Mesendoderm (in vitro differentiated cells): ENCODE measurements at regions not wholly inside any gene's neighbourhood (a gene's known extent, or its start where the extent isn't known, plus 50 kb on each side); places are given as distances from the start of the nearest gene placed in this dataset.

Experiments used
- DNase-seq: peaks from one replicate; pipeline ENCODE4 v3.0.0; 2013
- H2AK5ac ChIP-seq: 2 replicates; pipeline ENCODE4 v1.6.1; 2013; ENCODE audit warnings: low read length, inconsistent platforms
- H2BK120ac ChIP-seq: 2 replicates; pipeline ENCODE4 v1.6.1; 2013; ENCODE audit warnings: low read depth, mild to moderate bottlenecking, low read length, moderate library complexity, mixed read lengths
- H2BK15ac ChIP-seq: replicated peaks from 2 replicates; pipeline ENCODE4 v1.6.1; 2013; ENCODE audit warnings: low read depth, mild to moderate bottlenecking, moderate library complexity
- H2BK5ac ChIP-seq: 2 replicates; pipeline ENCODE4 v1.6.1; 2013; ENCODE audit warnings: low read length, inconsistent platforms
- H3K18ac ChIP-seq: 2 replicates; pipeline ENCODE4 v1.6.1; 2013; ENCODE audit warnings: mild to moderate bottlenecking, low read length, mixed read lengths
- H3K23ac ChIP-seq: one replicate; pipeline ENCODE4 v1.6.1; 2013; ENCODE audit warnings: low read length
- H3K27ac ChIP-seq: 2 replicates; pipeline ENCODE4 v1.5.1; 2013; ENCODE audit warnings: low read depth, mild to moderate bottlenecking, inconsistent platforms, low read length, moderate library complexity
- H3K27me3 ChIP-seq: 2 replicates; pipeline ENCODE4 v1.6.1; 2013; ENCODE audit warnings: low read length, control low read depth, mild to moderate bottlenecking, inconsistent platforms; ENCODE audit not compliant: insufficient read depth, poor library complexity
- H3K36me3 ChIP-seq: 2 replicates; pipeline ENCODE4 v1.6.1; 2013; ENCODE audit warnings: low read length, inconsistent platforms; ENCODE audit not compliant: control insufficient read depth, insufficient read depth
- H3K4ac ChIP-seq: one replicate; pipeline ENCODE4 v1.6.1; 2013; ENCODE audit warnings: low read depth, mild to moderate bottlenecking, low read length, moderate library complexity
- H3K4me1 ChIP-seq: 2 replicates; pipeline ENCODE4 v1.6.1; 2013; ENCODE audit warnings: low read depth, low read length, inconsistent platforms; ENCODE audit not compliant: control insufficient read depth
- H3K4me2 ChIP-seq: 2 replicates; pipeline ENCODE4 v1.6.1; 2013; ENCODE audit warnings: low read length
- H3K4me3 ChIP-seq: 2 replicates; pipeline ENCODE4 v1.5.1; 2013; ENCODE audit warnings: mild to moderate bottlenecking, low read length
- H3K56ac ChIP-seq: one replicate; pipeline ENCODE4 v1.6.1; 2013; ENCODE audit warnings: low read length
- H3K79me1 ChIP-seq: 2 replicates; pipeline ENCODE4 v1.6.1; 2013; ENCODE audit warnings: low read length, inconsistent platforms
- H3K79me2 ChIP-seq: 2 replicates; pipeline ENCODE4 v1.6.1; 2013; ENCODE audit warnings: mild to moderate bottlenecking, low read length; ENCODE audit not compliant: control insufficient read depth, insufficient read depth
- H3K9ac ChIP-seq: 2 replicates; pipeline ENCODE4 v1.6.1; 2013; ENCODE audit warnings: low read length, inconsistent platforms
- H4K5ac ChIP-seq: one replicate; pipeline ENCODE4 v1.6.1; 2013; ENCODE audit warnings: low read length
- H4K8ac ChIP-seq: one replicate; pipeline ENCODE4 v1.6.1; 2013; ENCODE audit warnings: low read depth, mild to moderate bottlenecking, control low read depth, low read length, moderate library complexity
- WGBS: extraction: QIAGEN DNeasy Blood & Tissue Kit; methylation state at CpG from one replicate; pipeline ENCODE4 v1.1.7; 2013; ENCODE audit warnings: low lambda C conversion rate, missing lambda C conversion rate; ENCODE audit not compliant: insufficient coverage; ENCODE audit errors: extremely low coverage; 5-methylcytosine and 5-hydroxymethylcytosine counted together

- peaks cover 7% of the 10 kb centered on the region for H3K4me1 ChIP-seq
- H2BK5ac ChIP-seq = no peak overlapping the region
- H2BK15ac ChIP-seq = no peak overlapping the region
- H3K18ac ChIP-seq = no peak overlapping the region
- DNase-seq = peak; percentile 32
- H4K5ac ChIP-seq = no peak overlapping the region
- no peak overlapping the region for H2BK120ac ChIP-seq
- no peak overlapping the region for H3K4ac ChIP-seq
- H4K8ac ChIP-seq = no peak overlapping the region
- H3K27ac ChIP-seq = no peak overlapping the region
- H3K36me3 ChIP-seq = no peaks in the 10 kb centered on the region
- no peaks in the 10 kb centered on the region for H3K79me2 ChIP-seq
- H3K9ac ChIP-seq = no peak overlapping the region
- H2AK5ac ChIP-seq = no peak overlapping the region
- no peaks in the 10 kb centered on the region for H3K79me1 ChIP-seq
- H3K4me2 ChIP-seq = no peak overlapping the region
- H3K56ac ChIP-seq = no peak overlapping the region
- H3K27me3 ChIP-seq = no peaks in the 10 kb centered on the region
- H3K23ac ChIP-seq = no peak overlapping the region
- no peak overlapping the region for H3K4me3 ChIP-seq
Measured at GRCh38 chr3:18505056-18505455, 79.9 kb upstream of the SATB1 start.

DNA sequence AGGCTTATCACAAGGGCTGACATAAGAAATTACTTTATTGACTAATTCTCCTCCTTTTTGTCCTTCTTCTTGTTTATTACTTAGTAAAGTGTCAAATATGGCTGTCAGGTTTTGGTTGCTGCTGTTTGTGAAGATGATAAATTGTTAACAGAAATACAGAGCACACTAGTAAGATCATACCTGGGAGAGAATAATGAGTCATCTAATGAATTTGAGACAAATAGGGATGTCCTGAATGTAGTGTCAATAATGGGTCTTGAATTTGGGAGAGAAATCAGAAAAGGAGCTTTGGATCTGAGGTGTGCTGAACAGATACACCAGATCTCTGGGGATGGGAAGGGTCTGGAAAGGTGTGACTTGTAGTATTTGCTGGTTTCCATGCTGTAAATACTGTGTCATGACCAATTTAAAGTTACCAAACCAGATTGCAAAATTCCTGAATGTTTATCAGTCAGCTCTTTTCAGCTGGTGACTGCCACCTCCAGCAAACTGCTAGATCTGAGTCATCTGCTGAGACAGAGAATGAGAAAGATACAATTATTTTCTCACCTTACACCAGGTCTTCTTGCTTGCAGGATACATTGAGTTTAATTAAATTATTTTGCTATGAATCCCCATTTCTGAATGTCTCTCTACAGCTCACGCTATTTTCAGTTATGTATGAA, 76.7 kb upstream of the SATB1 start:
- Histone ChIP-seq H2BK15ac (no peak overlapping the region), H3K18ac (peak overlapping the region; percentile 80), H3K27ac (peak overlapping the region; percentile 75), H3K9ac (no peak overlapping the region), H3K23ac (no peak overlapping the region), H2AK5ac (no peak overlapping the region), H3K4me2 (no peak overlapping the region), H2BK5ac (no peak overlapping the region), H3K4me3 (no peak overlapping the region), H4K8ac (no peak overlapping the region), H4K5ac (no peak overlapping the region), H3K79me2 (no peaks in the 10 kb centered on the region), H3K4me1 (peaks cover 8% of the 10 kb centered on the region), H3K27me3 (no peaks in the 10 kb centered on the region), H3K79me1 (no peaks in the 10 kb centered on the region), H3K4ac (no peak overlapping the region), H3K36me3 (no peaks in the 10 kb centered on the region), H2BK120ac (peak overlapping the region; percentile 61), H3K56ac (peak overlapping the region; percentile 56)
- DNase-seq = peak; percentile 88
- WGBS = no CpG with 5 or more reads among the region's 1 CpG

GRCh38 chr3:18500322-18500721, 75.2 kb upstream of the SATB1 start:
- Histone ChIP-seq H3K4ac (no peak overlapping the region), H3K79me1 (no peaks in the 10 kb centered on the region), H4K5ac (no peak overlapping the region), H3K9ac (no peak overlapping the region), H3K4me3 (no peak overlapping the region), H2AK5ac (no peak overlapping the region), H3K18ac (no peak overlapping the region), H3K56ac (no peak overlapping the region), H3K27me3 (no peaks in the 10 kb centered on the region), H3K79me2 (no peaks in the 10 kb centered on the region), H3K27ac (no peak overlapping the region), H2BK15ac (no peak overlapping the region), H3K36me3 (no peaks in the 10 kb centered on the region), H3K4me1 (peaks cover 8% of the 10 kb centered on the region), H3K4me2 (no peak overlapping the region), H2BK120ac (no peak overlapping the region), H4K8ac (no peak overlapping the region), H3K23ac (no peak overlapping the region), H2BK5ac (no peak overlapping the region)
- no peak for DNase-seq
- WGBS = no CpG with 5 or more reads among the region's 2 CpGs

DNA sequence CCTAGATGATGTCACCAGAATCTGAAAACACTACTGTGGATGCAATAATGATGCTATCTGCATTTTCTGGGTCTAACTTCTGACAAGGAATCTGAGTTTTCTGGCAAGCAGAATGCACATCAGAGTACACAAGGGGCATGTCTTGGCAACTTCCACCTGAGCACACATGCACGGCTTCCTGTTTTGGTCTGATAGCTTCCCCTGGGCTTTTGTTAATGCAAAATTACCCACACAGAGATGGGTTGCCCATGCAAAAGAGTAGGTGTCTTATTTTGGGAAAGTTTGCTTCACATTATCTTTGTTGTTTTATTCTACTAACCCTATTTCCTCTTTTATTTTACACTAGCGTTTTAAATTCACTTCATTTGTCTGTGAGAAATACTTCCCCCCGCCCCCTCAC, 74.2 kb upstream of the SATB1 start:
- Histone ChIP-seq H2AK5ac (no peak overlapping the region), H3K4ac (no peak overlapping the region), H3K9ac (no peak overlapping the region), H3K27me3 (no peaks in the 10 kb centered on the region), H4K8ac (no peak overlapping the region), H3K79me2 (no peaks in the 10 kb centered on the region), H3K56ac (no peak overlapping the region), H3K36me3 (no peaks in the 10 kb centered on the region), H3K27ac (no peak overlapping the region), H2BK5ac (no peak overlapping the region), H3K4me2 (no peak overlapping the region), H2BK15ac (no peak overlapping the region), H3K79me1 (no peaks in the 10 kb centered on the region), H3K18ac (no peak overlapping the region), H2BK120ac (no peak overlapping the region), H3K4me3 (no peak overlapping the region), H3K4me1 (peaks cover 8% of the 10 kb centered on the region), H3K23ac (no peak overlapping the region), H4K5ac (no peak overlapping the region)
- DNase-seq = no peak
- no CpG with 5 or more reads among the region's 3 CpGs for WGBS

GRCh38 chr3:18494251-18494650, 69.1 kb upstream of the SATB1 start:
- H3K79me2 ChIP-seq = no peaks in the 10 kb centered on the region
- peaks cover under 1% of the 10 kb centered on the region for H3K4me1 ChIP-seq
- no peak overlapping the region for H3K4ac ChIP-seq
- H3K23ac ChIP-seq = no peak overlapping the region
- no peak overlapping the region for H2BK5ac ChIP-seq
- H3K79me1 ChIP-seq = no peaks in the 10 kb centered on the region
- H2BK120ac ChIP-seq = no peak overlapping the region
- H2BK15ac ChIP-seq = no peak overlapping the region
- no CpG with 5 or more reads among the region's 1 CpG for WGBS
- no peak overlapping the region for H3K4me2 ChIP-seq
- H4K5ac ChIP-seq = no peak overlapping the region
- H3K18ac ChIP-seq = no peak overlapping the region
- H3K56ac ChIP-seq = no peak overlapping the region
- no peak overlapping the region for H3K4me3 ChIP-seq
- H3K27me3 ChIP-seq = no peaks in the 10 kb centered on the region
- no peaks in the 10 kb centered on the region for H3K36me3 ChIP-seq
- H3K9ac ChIP-seq = no peak overlapping the region
- DNase-seq = peak; percentile 80
- no peak overlapping the region for H2AK5ac ChIP-seq
- H4K8ac ChIP-seq = no peak overlapping the region
- no peak overlapping the region for H3K27ac ChIP-seq

DNA sequence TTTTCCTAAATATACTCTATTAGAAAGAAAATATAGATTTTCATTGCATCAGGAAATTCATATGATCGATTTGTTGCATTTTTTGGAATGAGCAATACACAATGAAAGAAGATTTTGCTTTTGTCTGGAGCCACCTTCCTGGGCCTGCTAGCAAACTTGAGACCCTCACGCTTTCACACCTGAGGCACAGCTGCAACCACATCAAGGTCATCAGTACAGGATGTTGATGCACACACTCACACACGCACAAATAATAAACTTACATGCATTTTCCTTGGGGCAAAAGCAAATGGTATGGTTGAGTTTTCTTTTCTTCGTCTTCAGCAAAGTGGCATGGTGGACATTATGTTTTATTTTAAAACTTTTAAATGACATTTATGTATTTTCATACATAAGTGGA, 64.8 kb upstream of the SATB1 start:
- no peak overlapping the region for H2AK5ac ChIP-seq
- no peak overlapping the region for H3K56ac ChIP-seq
- no peak overlapping the region for H3K4me3 ChIP-seq
- H2BK15ac ChIP-seq = no peak overlapping the region
- no peak overlapping the region for H3K4me2 ChIP-seq
- H2BK120ac ChIP-seq = no peak overlapping the region
- no peak overlapping the region for H4K8ac ChIP-seq
- H3K4me1 ChIP-seq = no peaks in the 10 kb centered on the region
- H3K23ac ChIP-seq = no peak overlapping the region
- H3K27me3 ChIP-seq = no peaks in the 10 kb centered on the region
- DNase-seq = no peak
- WGBS = no CpG with 5 or more reads among the region's 4 CpGs
- no peaks in the 10 kb centered on the region for H3K79me2 ChIP-seq
- H3K9ac ChIP-seq = no peak overlapping the region
- H3K4ac ChIP-seq = no peak overlapping the region
- no peaks in the 10 kb centered on the region for H3K36me3 ChIP-seq
- no peaks in the 10 kb centered on the region for H3K79me1 ChIP-seq
- H4K5ac ChIP-seq = no peak overlapping the region
- no peak overlapping the region for H2BK5ac ChIP-seq
- H3K18ac ChIP-seq = no peak overlapping the region
- H3K27ac ChIP-seq = no peak overlapping the region
